ENCODE measurements at regions not wholly inside any gene's neighbourhood (a gene's known extent, or its start where the extent isn't known, plus 50 kb on each side); places are given as distances from the start of the nearest gene placed in this dataset.

GRCh38 chr22:25492841-25493734 lies 71.4 kb upstream of the GRK3 start:
- TF ChIP-seq CTCF (IDR thresholded peaks at IDR 0.05) (no peak), POLR2A (IDR thresholded peaks at IDR 0.05) (no peak)
